Neural progenitor cell (in vitro differentiated cells): ENCODE measurements at regions not wholly inside any gene's neighbourhood (a gene's known extent, or its start where the extent isn't known, plus 50 kb on each side); places are given as distances from the start of the nearest gene placed in this dataset.

ENCODE experiments used
- DNase-seq: peaks from one replicate; pipeline ENCODE4 v3.0.0-alpha.2; 2016; ENCODE audit warnings: low spot score
- H2AFZ ChIP-seq: fragments of 200-600 bp; sonication (generic); replicated peaks from 2 replicates; pipeline ENCODE4 v1.6.1; 2016; ENCODE audit warnings: antibody characterized with exemption
- H3F3A ChIP-seq: fragments of 200-600 bp; sonication (generic); 2 replicates; pipeline ENCODE4 v1.6.1; 2016; ENCODE audit warnings: antibody characterized with exemption, low read depth
- H3K27ac ChIP-seq: fragments of 200-600 bp; sonication (generic); 2 replicates; pipeline ENCODE4 v1.5.1; 2016; ENCODE audit warnings: mild to moderate bottlenecking
- H3K27me3 ChIP-seq: fragments of 200-600 bp; sonication (generic); 2 replicates; pipeline ENCODE4 v1.6.1; 2016; ENCODE audit warnings: mild to moderate bottlenecking, moderate library complexity
- H3K36me3 ChIP-seq: fragments of 200-600 bp; sonication (generic); 2 replicates; pipeline ENCODE4 v1.5.1; 2016
- H3K4me1 ChIP-seq: fragments of 200-600 bp; sonication (generic); 2 replicates; pipeline ENCODE4 v1.6.1; 2016; ENCODE audit warnings: mixed run types
- H3K4me2 ChIP-seq: fragments of 200-600 bp; sonication (generic); 2 replicates; pipeline ENCODE4 v1.6.1; 2016
- H3K4me3 ChIP-seq: fragments of 200-600 bp; sonication (generic); 2 replicates; pipeline ENCODE4 v1.5.1; 2016
- H3K79me2 ChIP-seq: fragments of 200-600 bp; sonication (generic); 2 replicates; pipeline ENCODE4 v1.6.1; 2016; ENCODE audit warnings: low read depth
- H3K9ac ChIP-seq: fragments of 200-600 bp; sonication (generic); 2 replicates; pipeline ENCODE4 v1.6.1; 2016
- H3K9me3 ChIP-seq: fragments of 200-600 bp; sonication (generic); 2 replicates; pipeline ENCODE4 v1.5.1; 2016; ENCODE audit warnings: low read depth
- H4K20me1 ChIP-seq: fragments of 200-600 bp; sonication (generic); 2 replicates; pipeline ENCODE4 v1.6.1; 2016; ENCODE audit warnings: low read depth
- H3K27ac Mint-ChIP-seq: 3 replicates; pipeline ENCODE4 v1.8.0; 2021; ENCODE audit warnings: mixed read lengths
- H3K27me3 Mint-ChIP-seq: 2 replicates; pipeline ENCODE4 v1.8.0; 2022; ENCODE audit warnings: low read depth, mild to moderate bottlenecking, inconsistent platforms, moderate library complexity, mixed read lengths; ENCODE audit not compliant: insufficient read depth
- H3K36me3 Mint-ChIP-seq: 3 replicates; pipeline ENCODE4 v1.8.0; 2021; ENCODE audit warnings: mixed read lengths
- H3K4me1 Mint-ChIP-seq: 3 replicates; pipeline ENCODE4 v1.8.0; 2021; ENCODE audit warnings: mixed read lengths
- H3K4me3 Mint-ChIP-seq: 3 replicates; pipeline ENCODE4 v1.8.0; 2021; ENCODE audit warnings: mild to moderate bottlenecking, moderate library complexity, mixed read lengths
- H3K9me3 Mint-ChIP-seq: 3 replicates; pipeline ENCODE4 v1.8.0; 2020; ENCODE audit warnings: mixed read lengths
- CTCF ChIP-seq: fragments of 200-600 bp; sonication (generic); IDR thresholded peaks from 2 replicates; pipeline ENCODE4 v1.5.1; 2017; ENCODE audit warnings: antibody characterized with exemption, mild to moderate bottlenecking
- EZH2 ChIP-seq: fragments of 200-600 bp; sonication (generic); IDR thresholded peaks from 2 replicates; pipeline ENCODE4 v1.6.1; 2017; ENCODE audit warnings: antibody characterized with exemption, mild to moderate bottlenecking, moderate library complexity
- EZH2phosphoT487 ChIP-seq: fragments of 200-600 bp; sonication (generic); IDR thresholded peaks from 2 replicates; pipeline ENCODE4 v1.6.1; 2017; ENCODE audit warnings: antibody characterized with exemption

- H3F3A ChIP-seq = no peaks in the 10 kb centered on the region
- peaks cover 3% of the 10 kb centered on the region for H3K9me3 ChIP-seq
- no peak overlapping the region for H3K4me3 ChIP-seq
- no peaks in the 10 kb centered on the region for H3K79me2 ChIP-seq
- H3K4me1 ChIP-seq = no peaks in the 10 kb centered on the region
- peaks cover 4% of the 10 kb centered on the region for H3K27me3 Mint-ChIP-seq
- TF ChIP-seq CTCF = no peak
- DNase-seq = no peak
- H3K4me1 Mint-ChIP-seq = peaks cover 11% of the 10 kb centered on the region
- H3K4me2 ChIP-seq = no peak overlapping the region
- H3K9ac ChIP-seq = no peak overlapping the region
- no peak overlapping the region for H3K4me3 Mint-ChIP-seq
- H3K36me3 Mint-ChIP-seq = no peaks in the 10 kb centered on the region
- H3K9me3 Mint-ChIP-seq = no peaks in the 10 kb centered on the region
- H3K27me3 ChIP-seq = no peaks in the 10 kb centered on the region
- H3K36me3 ChIP-seq = peaks cover 4% of the 10 kb centered on the region
- H4K20me1 ChIP-seq = no peaks in the 10 kb centered on the region
- H3K27ac ChIP-seq = no peak overlapping the region
- H3K27ac Mint-ChIP-seq = no peak overlapping the region
- no peak overlapping the region for H2AFZ ChIP-seq
Observed at GRCh38 chr15:98331676-98332075, 316.7 kb upstream of the IGF1R start.

- no peak overlapping the region for H2AFZ ChIP-seq
- no peaks in the 10 kb centered on the region for H4K20me1 ChIP-seq
- Mint-ChIP-seq H3K36me3 (no peaks in the 10 kb centered on the region), H3K9me3 (no peaks in the 10 kb centered on the region), H3K4me3 (no peak overlapping the region), H3K27ac (no peak overlapping the region), H3K27me3 (peaks cover 5% of the 10 kb centered on the region), H3K4me1 (peaks cover 11% of the 10 kb centered on the region)
- H3K27me3 ChIP-seq = no peaks in the 10 kb centered on the region
- no peaks in the 10 kb centered on the region for H3K79me2 ChIP-seq
- H3K4me2 ChIP-seq = no peak overlapping the region
- no peaks in the 10 kb centered on the region for H3K4me1 ChIP-seq
- H3K9me3 ChIP-seq = peaks cover 3% of the 10 kb centered on the region
- peaks cover 4% of the 10 kb centered on the region for H3K36me3 ChIP-seq
- no peaks in the 10 kb centered on the region for H3F3A ChIP-seq
- no peak overlapping the region for H3K4me3 ChIP-seq
- TF ChIP-seq EZH2phosphoT487 (no peak), CTCF (no peak), EZH2 (no peak)
- no peak overlapping the region for H3K27ac ChIP-seq
- DNase-seq = no peak
- no peak overlapping the region for H3K9ac ChIP-seq
Observed at GRCh38 chr15:98333251-98333650, 315.1 kb upstream of the IGF1R start.

GRCh38 chr15:98342911-98343310, 305.4 kb upstream of the IGF1R start:
- Mint-ChIP-seq H3K36me3 (no peaks in the 10 kb centered on the region), H3K9me3 (peaks cover 8% of the 10 kb centered on the region), H3K27ac (no peak overlapping the region), H3K4me1 (peaks cover 2% of the 10 kb centered on the region), H3K27me3 (peaks cover 6% of the 10 kb centered on the region), H3K4me3 (no peak overlapping the region)
- H3F3A ChIP-seq = no peaks in the 10 kb centered on the region
- H3K36me3 ChIP-seq = no peaks in the 10 kb centered on the region
- H3K9me3 ChIP-seq = no peaks in the 10 kb centered on the region
- DNase-seq = no peak
- H3K4me1 ChIP-seq = peaks cover 8% of the 10 kb centered on the region
- no peak overlapping the region for H3K27ac ChIP-seq
- H3K4me2 ChIP-seq = no peak overlapping the region
- no peak overlapping the region for H2AFZ ChIP-seq
- no peaks in the 10 kb centered on the region for H4K20me1 ChIP-seq
- no peak overlapping the region for H3K4me3 ChIP-seq
- no peaks in the 10 kb centered on the region for H3K79me2 ChIP-seq
- TF ChIP-seq EZH2phosphoT487 (no peak), CTCF (no peak), EZH2 (no peak)
- no peaks in the 10 kb centered on the region for H3K27me3 ChIP-seq
- no peak overlapping the region for H3K9ac ChIP-seq

GRCh38 chr15:98344591-98344990, 303.7 kb upstream of the IGF1R start:
- Histone ChIP-seq H3K4me3 (no peak overlapping the region), H3F3A (no peaks in the 10 kb centered on the region), H2AFZ (no peak overlapping the region), H3K9ac (no peak overlapping the region), H3K27me3 (no peaks in the 10 kb centered on the region), H3K4me2 (no peak overlapping the region), H3K79me2 (no peaks in the 10 kb centered on the region), H4K20me1 (no peaks in the 10 kb centered on the region), H3K4me1 (peaks cover 8% of the 10 kb centered on the region), H3K27ac (no peak overlapping the region), H3K9me3 (no peaks in the 10 kb centered on the region), H3K36me3 (no peaks in the 10 kb centered on the region)
- Mint-ChIP-seq H3K36me3 (no peaks in the 10 kb centered on the region), H3K4me3 (no peak overlapping the region), H3K27me3 (peaks cover 2% of the 10 kb centered on the region), H3K4me1 (peaks cover 2% of the 10 kb centered on the region), H3K27ac (no peak overlapping the region), H3K9me3 (peaks cover 4% of the 10 kb centered on the region)
- no peak for DNase-seq
- TF ChIP-seq EZH2phosphoT487 (no peak), CTCF (no peak), EZH2 (no peak)
